ENCODE measurements at regions not wholly inside any gene's neighbourhood (a gene's known extent, or its start where the extent isn't known, plus 50 kb on each side); places are given as distances from the start of the nearest gene placed in this dataset.

DNA sequence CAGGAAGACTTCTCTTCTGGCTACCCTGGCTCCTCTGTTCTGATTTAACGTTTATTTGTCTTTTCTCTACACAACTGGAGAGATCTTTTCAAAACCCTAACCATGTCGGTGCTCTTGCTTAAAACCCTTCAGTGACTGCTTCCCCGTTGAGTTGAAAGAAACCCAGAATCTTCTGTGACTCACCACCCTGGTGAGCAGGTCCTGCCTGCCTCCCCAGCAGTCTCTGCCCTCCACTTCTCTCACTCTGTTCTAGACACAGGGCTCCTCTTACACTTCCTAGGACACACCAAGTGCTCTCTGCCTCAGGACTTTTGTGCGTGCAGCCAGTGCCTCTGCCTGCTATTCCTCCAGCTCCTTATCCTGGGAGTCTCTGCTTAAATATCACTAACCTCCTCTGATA is 131.4 kb downstream of the IER5 start:
- no peaks in the 10 kb centered on the region for H3K79me2 ChIP-seq (ENCODE audit: control insufficient read depth, insufficient read depth, low read length)
- FAIRE-seq (no peak), DNase-seq (ENCODE audit: low read depth, low spot score) (no peak)
- TF ChIP-seq EZH2 (IDR thresholded peaks at IDR 0.05; ENCODE audit: low read length) (no peak), CTCF (optimal IDR thresholded peaks at IDR 0.05 in 1 of 3, IDR thresholded peaks at IDR 0.05 in 1 of 3, conservative IDR thresholded peaks at IDR 0.05 in 1 of 3; ENCODE audit: extremely low read depth in 1 of 3, insufficient read depth in 2 of 3, low read length in 3 of 3) (no peak)
- no peaks in the 10 kb centered on the region for H3K36me3 ChIP-seq (ENCODE audit: control insufficient read depth in 2 of 2, extremely low read depth in 1 of 2, insufficient read depth in 2 of 2, low read length in 2 of 2)
- H3K27me3 ChIP-seq (ENCODE audit: control insufficient read depth, extremely low read depth, insufficient read depth, low read length), result no peaks in the 10 kb centered on the region
- no peak overlapping the region for H2AFZ ChIP-seq (ENCODE audit: control insufficient read depth, low read length)
- no peak overlapping the region for H3K4me2 ChIP-seq (ENCODE audit: control insufficient read depth, extremely low read depth, insufficient read depth, low read depth, low read length)
- no peak overlapping the region for H3K9ac ChIP-seq (ENCODE audit: control insufficient read depth, extremely low read depth, insufficient read depth, low read length)
- no peaks in the 10 kb centered on the region for H4K20me1 ChIP-seq (ENCODE audit: control insufficient read depth, extremely low read depth, insufficient read depth, low read length)
- H3K9me1 ChIP-seq (ENCODE audit: control insufficient read depth, extremely low read depth, insufficient read depth, low read length), result no peaks in the 10 kb centered on the region
- H3K27ac ChIP-seq (ENCODE audit: control insufficient read depth, insufficient read depth, low read length), result no peak overlapping the region
- dilution Hi-C loops (cut with MboI; ENCODE audit: extremely low pct_ligation_motif_present, low sequenced_read_pairs), result loop anchor here (25.0 kb wide), 1 partner anchor 192 kb away; no protein-coding TSS in a partner anchor
- H3K9me3 ChIP-seq (ENCODE audit: control insufficient read depth, low read depth, low read length), result no peaks in the 10 kb centered on the region
- H3K4me1 ChIP-seq (ENCODE audit: control insufficient read depth, extremely low read depth, insufficient read depth, low read length), result no peaks in the 10 kb centered on the region
- H3K4me3 ChIP-seq (ENCODE audit: control insufficient read depth in 2 of 3, extremely low read depth in 1 of 3, insufficient read depth in 2 of 3, low read depth in 1 of 3, low read length in 3 of 3), result no peak overlapping the region

DNA sequence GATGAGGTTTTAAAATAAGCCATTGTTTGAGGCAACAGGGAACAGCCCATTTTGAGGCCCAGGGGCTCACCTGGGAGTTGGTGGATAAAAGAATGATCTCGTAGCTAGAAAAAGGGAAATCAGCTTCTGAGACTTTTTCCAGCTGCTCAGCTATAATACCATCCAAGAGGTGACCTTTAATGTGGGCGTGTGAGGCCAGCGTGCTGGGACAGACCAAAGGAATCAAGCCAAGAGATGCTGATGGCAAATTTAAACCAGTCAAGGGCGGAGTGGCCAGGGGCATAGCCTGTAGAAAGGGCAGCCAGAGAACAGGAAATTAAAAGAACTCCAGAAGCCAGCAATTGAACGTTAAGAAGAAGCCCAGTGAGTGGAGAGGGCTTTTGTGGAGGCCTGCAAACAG is 132.6 kb downstream of the IER5 start:
- FAIRE-seq (no peak), DNase-seq (ENCODE audit: low read depth, low spot score) (no peak)
- Histone ChIP-seq H3K9ac (ENCODE audit: control insufficient read depth, extremely low read depth, insufficient read depth, low read length) (no peak overlapping the region), H3K9me3 (ENCODE audit: control insufficient read depth, low read depth, low read length) (no peaks in the 10 kb centered on the region), H3K9me1 (ENCODE audit: control insufficient read depth, extremely low read depth, insufficient read depth, low read length) (no peaks in the 10 kb centered on the region), H3K4me3 (ENCODE audit: control insufficient read depth in 2 of 3, extremely low read depth in 1 of 3, insufficient read depth in 2 of 3, low read depth in 1 of 3, low read length in 3 of 3) (no peak overlapping the region), H2AFZ (ENCODE audit: control insufficient read depth, low read length) (no peak overlapping the region), H3K79me2 (ENCODE audit: control insufficient read depth, insufficient read depth, low read length) (no peaks in the 10 kb centered on the region), H3K27me3 (ENCODE audit: control insufficient read depth, extremely low read depth, insufficient read depth, low read length) (no peaks in the 10 kb centered on the region), H3K36me3 (ENCODE audit: control insufficient read depth in 2 of 2, extremely low read depth in 1 of 2, insufficient read depth in 2 of 2, low read length in 2 of 2) (no peaks in the 10 kb centered on the region), H3K4me2 (ENCODE audit: control insufficient read depth, extremely low read depth, insufficient read depth, low read depth, low read length) (no peak overlapping the region), H3K27ac (ENCODE audit: control insufficient read depth, insufficient read depth, low read length) (no peak overlapping the region), H4K20me1 (ENCODE audit: control insufficient read depth, extremely low read depth, insufficient read depth, low read length) (no peaks in the 10 kb centered on the region), H3K4me1 (ENCODE audit: control insufficient read depth, extremely low read depth, insufficient read depth, low read length) (no peaks in the 10 kb centered on the region)
- dilution Hi-C loops (cut with MboI; ENCODE audit: extremely low pct_ligation_motif_present, low sequenced_read_pairs), result loop anchor here (25.0 kb wide), 1 partner anchor 191 kb away; no protein-coding TSS in a partner anchor
- no peak for TF ChIP-seq EZH2 (IDR thresholded peaks at IDR 0.05; ENCODE audit: low read length)
- TF ChIP-seq CTCF (optimal IDR thresholded peaks at IDR 0.05 in 1 of 3, IDR thresholded peaks at IDR 0.05 in 1 of 3, conservative IDR thresholded peaks at IDR 0.05 in 1 of 3; ENCODE audit: extremely low read depth in 1 of 3, insufficient read depth in 2 of 3, low read length in 3 of 3), result no peak
